ENCODE measurements at regions not wholly inside any gene's neighbourhood (a gene's known extent, or its start where the extent isn't known, plus 50 kb on each side); places are given as distances from the start of the nearest gene placed in this dataset.

GRCh38 chr10:28130267-28130666 lies 131.4 kb upstream of the ODAD2 start:
- TF ChIP-seq CTCF (IDR thresholded peaks at IDR 0.05; ENCODE audit: insufficient read depth, low read length, poor library complexity, severe bottlenecking), result no peak
- no peak for TF ChIP-seq EZH2phosphoT487 (conservative IDR thresholded peaks at IDR 0.05; ENCODE audit: low read length)
